Suppressor macrophage treated with lipopolysaccharide for 1 hour (primary cell): ENCODE measurements at regions not wholly inside any gene's neighbourhood (a gene's known extent, or its start where the extent isn't known, plus 50 kb on each side); places are given as distances from the start of the nearest gene placed in this dataset.
A peak's percentile ranks its signal among the peaks of the same experiment; 100 is the strongest.
"Not testable (repeated sequence)": the region's sequence is repeated elsewhere in the genome, so short reads cannot be mapped to it uniquely, and the experiment has no call there.

Experiments
- DNase-seq, 3 donors: peaks; one replicate each; pipeline ENCODE4 v3.0.0-alpha.2; 2020 to 2022

- DNase-seq = no peak
Observed at GRCh38 chr6:121770943-121771342, 335.5 kb downstream of the GJA1 start.

- no peak for DNase-seq
Observed at GRCh38 chr6:121771937-121772720, 336.7 kb downstream of the GJA1 start.

- DNase-seq = no peak
Observed at GRCh38 chr6:121776054-121776453, 340.6 kb downstream of the GJA1 start.

- DNase-seq = peak in 1 of 3 donors; percentile 3
Observed at GRCh38 chr6:121780325-121781321, 345.2 kb downstream of the GJA1 start.

GRCh38 chr6:121791396-121792315 is 356.2 kb downstream of the GJA1 start:
- DNase-seq = no peak

GRCh38 chr6:121794630-121795029 is 359.2 kb downstream of the GJA1 start:
- no peak for DNase-seq

- DNase-seq = not testable (repeated sequence)
Observed at GRCh38 chr6:121797598-121797997, 362.2 kb downstream of the GJA1 start.

- not testable (repeated sequence) for DNase-seq
Observed at GRCh38 chr6:121798126-121798525, 362.7 kb downstream of the GJA1 start.

- no peak for DNase-seq
Observed at GRCh38 chr6:121799574-121799973, 364.1 kb downstream of the GJA1 start.

GRCh38 chr6:121800047-121800446 is 364.6 kb downstream of the GJA1 start:
- no peak for DNase-seq

GRCh38 chr6:121806116-121806515 is 370.7 kb downstream of the GJA1 start:
- no peak for DNase-seq

- DNase-seq = no peak
Observed at GRCh38 chr6:121809211-121809610, 373.8 kb downstream of the GJA1 start.

- DNase-seq = no peak
Observed at GRCh38 chr6:121810158-121811032, 374.9 kb downstream of the GJA1 start.

- DNase-seq = no peak
Observed at GRCh38 chr6:121811106-121811505, 375.7 kb downstream of the GJA1 start.

- DNase-seq = no peak
Observed at GRCh38 chr6:121816361-121816760, 380.9 kb downstream of the GJA1 start.

- DNase-seq = no peak
Observed at GRCh38 chr6:121816906-121817540, 381.6 kb downstream of the GJA1 start.

- DNase-seq = no peak
Observed at GRCh38 chr6:121823437-121823851, 388.0 kb downstream of the GJA1 start.

- peak; percentile 7 to 39 (median 8) for DNase-seq
Observed at GRCh38 chr6:121826156-121826810, 390.8 kb downstream of the GJA1 start.

- no peak for DNase-seq
Observed at GRCh38 chr6:121828146-121828886, 392.9 kb downstream of the GJA1 start.

- no peak for DNase-seq
Observed at GRCh38 chr6:121830736-121831135, 395.3 kb downstream of the GJA1 start.
